Dermis microvascular lymphatic vessel endothelial cell (primary cell): ENCODE measurements at regions not wholly inside any gene's neighbourhood (a gene's known extent, or its start where the extent isn't known, plus 50 kb on each side); places are given as distances from the start of the nearest gene placed in this dataset.
"Not testable (repeated sequence)": the region's sequence is repeated elsewhere in the genome, so short reads cannot be mapped to it uniquely, and the experiment has no call there.

Experiments used
- DNase-seq, 2 donors: peaks; one replicate each; pipeline versions ENCODE4 v3.0.0 to v3.0.0-alpha.2; 2010; ENCODE audit warnings: low read depth in 2 of 2

GRCh38 chr4:26044983-26045382, 131.0 kb downstream of the SMIM20 start:
- no peak for DNase-seq

- DNase-seq, result no peak
Observed at GRCh38 chr4:26047795-26048194, 133.8 kb downstream of the SMIM20 start.

DNA sequence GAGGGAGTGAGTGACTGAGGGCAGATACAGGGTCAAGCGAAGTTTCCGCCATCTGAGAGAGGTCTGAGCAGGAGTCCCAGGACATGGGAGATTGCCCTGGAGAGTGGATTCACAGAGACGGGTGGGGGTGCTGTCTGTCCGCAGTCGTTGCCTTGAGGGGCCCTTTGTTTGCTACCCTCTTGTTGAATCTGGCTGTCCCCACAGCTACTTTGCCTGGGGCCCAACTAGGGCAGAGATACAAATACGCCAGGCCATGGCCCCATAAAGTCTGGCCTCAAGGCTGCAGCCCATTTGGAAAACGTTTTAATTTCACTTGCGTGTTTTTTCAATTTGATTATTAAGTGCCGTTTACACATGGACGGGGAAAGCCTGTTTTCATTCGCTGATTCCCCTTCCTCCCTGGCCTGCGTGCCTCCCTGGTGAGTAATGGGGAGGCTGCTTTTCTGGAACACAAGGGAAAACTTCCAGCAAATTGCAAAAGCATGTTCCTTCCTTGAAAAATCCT, 134.4 kb downstream of the SMIM20 start:
- DNase-seq, result peak in 1 of 2 donors; percentile 38

DNA sequence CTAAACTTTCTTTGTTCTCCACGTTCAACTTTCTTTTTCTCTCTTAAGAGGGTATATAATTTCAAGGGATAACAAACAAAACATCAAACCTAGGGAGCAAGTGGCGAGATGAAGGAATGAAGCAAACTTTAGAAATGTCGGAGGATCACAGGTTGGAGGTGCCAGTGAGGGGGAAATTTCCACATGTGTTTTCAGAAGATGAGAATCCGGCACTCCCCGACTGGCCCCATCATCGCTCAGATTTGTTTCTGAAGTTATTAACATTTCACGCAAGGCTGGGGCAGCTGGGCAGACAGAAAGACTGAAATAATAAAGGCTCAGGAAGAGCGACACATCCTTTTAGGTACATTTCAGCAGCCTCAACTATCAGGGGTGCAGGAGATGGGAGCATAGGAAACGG, 134.9 kb downstream of the SMIM20 start:
- no peak for DNase-seq

DNA sequence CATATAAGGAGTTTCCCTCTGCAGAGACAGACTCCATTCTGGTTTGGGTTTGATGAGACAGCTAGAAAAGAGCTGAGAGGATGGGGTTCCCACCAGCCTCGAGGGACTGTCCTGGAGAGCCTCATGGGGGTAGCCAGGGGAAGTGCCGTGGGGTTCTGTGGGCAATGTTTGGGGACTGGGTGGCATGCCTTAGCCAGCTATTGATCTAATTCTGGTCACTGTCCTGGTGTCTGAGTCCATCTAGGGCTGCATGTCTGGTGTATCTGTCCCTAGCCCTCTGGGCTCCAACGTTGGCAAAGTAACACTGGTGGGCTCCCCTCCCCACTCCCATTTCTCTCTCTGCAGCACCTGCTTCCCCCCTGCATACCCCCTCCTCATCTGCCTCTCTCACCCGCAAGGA, 135.4 kb downstream of the SMIM20 start:
- no peak for DNase-seq

DNA sequence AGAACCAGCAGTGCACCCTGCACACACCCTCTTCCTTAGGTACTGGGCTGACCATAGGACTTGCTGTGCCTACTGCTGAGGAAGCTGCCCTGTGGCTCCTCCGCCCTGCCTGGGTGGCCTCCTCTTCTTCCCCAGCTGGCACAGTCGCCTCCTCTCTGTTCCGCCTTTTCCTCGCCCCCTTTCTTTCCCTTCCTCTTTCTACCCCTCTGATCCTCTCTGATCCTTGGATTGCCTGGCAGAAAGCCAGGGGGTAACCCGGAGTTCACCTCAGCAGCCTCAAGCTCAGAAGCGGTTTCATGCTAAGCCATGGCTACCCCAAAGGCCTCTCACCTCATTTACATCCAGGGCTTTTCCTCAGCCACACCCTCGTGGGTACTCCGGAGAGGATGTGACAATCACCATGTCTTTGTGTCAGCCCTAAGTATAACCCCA, 136.2 kb downstream of the SMIM20 start:
- no peak for DNase-seq

DNA sequence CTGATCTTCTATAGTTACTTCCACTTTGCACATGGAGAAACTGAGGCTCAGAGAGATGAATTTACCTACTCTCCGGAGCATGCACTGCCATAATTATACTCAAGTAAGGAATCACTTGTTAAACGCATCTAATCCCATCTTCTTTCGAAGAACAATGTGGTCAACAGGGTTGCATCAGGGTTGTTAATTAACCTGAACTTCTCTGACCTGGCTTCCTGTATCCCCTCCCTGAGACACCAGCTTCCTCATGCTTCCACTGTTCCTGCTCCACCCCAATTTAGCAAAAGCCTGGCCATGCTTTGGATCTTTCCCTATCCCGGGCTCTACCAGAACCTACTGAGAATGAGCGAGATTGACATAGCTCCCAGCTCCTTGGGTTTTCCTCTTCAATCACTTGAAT, 136.7 kb downstream of the SMIM20 start:
- DNase-seq, result no peak

- no peak for DNase-seq
Observed at GRCh38 chr4:26051240-26051639, 137.2 kb downstream of the SMIM20 start.

DNA sequence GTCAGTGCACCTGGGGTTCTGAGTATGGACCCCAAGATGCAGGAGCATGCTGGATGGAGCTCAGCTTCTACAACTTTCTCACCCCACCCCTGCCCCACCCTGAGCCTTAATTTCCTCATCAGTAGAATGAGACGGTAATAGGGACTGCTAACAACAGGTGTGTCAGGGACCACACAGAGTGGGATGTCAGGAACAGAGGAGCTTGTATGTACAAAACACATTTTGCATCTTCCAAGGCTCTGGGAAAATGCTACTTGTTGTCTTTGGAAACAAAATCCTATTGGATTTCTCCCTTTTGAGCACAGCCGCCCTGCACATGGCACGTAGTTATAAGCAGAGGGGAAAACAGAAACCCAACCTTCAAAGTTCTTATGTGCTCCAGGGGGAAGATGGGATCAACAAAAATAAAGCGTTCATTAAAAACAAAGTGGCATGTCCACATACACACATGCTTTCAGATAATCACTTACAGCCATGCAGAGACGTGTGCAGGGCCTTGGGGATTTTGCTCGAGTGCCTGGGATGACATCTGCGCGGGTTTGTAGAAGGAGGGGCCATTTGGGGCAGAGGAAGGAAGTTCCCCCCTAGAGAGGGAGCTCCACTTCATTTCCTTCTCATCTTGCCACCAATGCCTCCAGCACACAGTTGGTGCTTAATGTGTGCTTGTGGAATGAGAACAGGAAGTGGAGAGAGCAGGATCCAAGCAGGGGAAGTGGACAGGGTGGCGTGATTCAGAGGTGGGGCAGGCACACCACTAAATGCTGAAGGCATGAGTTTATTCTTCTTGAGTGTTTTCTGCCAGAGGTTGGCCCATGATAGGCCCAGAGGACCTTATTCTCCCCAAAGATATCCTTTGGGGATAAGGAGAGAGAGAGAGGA, 138.9 kb downstream of the SMIM20 start:
- no peak for DNase-seq

DNA sequence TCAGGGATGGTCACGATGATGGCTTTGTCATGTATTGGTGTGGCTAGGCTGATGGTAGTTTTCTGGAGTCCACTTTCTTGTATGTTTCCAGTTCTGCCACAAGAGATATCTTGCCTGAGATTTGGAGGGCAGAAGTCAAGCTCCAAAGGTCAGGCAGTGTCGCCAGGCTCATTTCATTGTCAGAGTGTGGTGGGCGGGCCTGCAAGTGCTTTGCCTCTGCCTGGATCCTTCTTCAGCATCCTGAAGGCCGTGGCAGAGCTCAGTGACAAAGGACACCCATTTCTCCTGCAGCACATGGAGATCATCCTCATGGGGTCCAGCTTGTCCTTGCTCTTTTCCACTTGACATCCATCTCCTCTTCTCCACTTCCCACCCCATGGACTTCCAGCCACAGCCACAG, 139.7 kb downstream of the SMIM20 start:
- DNase-seq, result no peak

GRCh38 chr4:26055855-26056254, 141.8 kb downstream of the SMIM20 start:
- DNase-seq, result no peak

- no peak for DNase-seq
Observed at GRCh38 chr4:26056406-26056805, 142.4 kb downstream of the SMIM20 start.

DNA sequence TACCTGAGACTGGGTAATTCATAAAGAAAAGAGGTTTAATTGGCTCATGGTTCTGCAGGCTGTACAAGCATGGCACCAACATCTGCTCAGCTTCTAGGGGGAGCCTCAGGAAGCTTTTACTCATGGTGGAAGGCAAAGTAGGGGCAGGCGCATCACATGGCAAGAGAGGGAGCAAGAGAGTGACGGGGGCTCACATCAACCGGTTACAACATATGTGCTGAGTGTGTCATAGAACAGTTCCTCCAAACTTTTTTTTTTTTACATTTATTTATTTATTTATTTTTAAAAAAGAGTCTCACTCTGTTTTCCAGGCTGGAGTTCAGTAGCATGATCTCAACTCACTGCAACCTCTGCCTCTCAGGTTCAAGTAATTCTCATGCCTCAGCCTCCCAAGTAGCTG, 143.8 kb downstream of the SMIM20 start:
- DNase-seq, result not testable (repeated sequence)

GRCh38 chr4:26058537-26058936, 144.5 kb downstream of the SMIM20 start:
- DNase-seq, result peak in 1 of 2 donors; percentile 4

GRCh38 chr4:26059391-26060154, 145.6 kb downstream of the SMIM20 start:
- DNase-seq, result no peak

- no peak for DNase-seq
Observed at GRCh38 chr4:26060286-26060685, 146.3 kb downstream of the SMIM20 start.

DNA sequence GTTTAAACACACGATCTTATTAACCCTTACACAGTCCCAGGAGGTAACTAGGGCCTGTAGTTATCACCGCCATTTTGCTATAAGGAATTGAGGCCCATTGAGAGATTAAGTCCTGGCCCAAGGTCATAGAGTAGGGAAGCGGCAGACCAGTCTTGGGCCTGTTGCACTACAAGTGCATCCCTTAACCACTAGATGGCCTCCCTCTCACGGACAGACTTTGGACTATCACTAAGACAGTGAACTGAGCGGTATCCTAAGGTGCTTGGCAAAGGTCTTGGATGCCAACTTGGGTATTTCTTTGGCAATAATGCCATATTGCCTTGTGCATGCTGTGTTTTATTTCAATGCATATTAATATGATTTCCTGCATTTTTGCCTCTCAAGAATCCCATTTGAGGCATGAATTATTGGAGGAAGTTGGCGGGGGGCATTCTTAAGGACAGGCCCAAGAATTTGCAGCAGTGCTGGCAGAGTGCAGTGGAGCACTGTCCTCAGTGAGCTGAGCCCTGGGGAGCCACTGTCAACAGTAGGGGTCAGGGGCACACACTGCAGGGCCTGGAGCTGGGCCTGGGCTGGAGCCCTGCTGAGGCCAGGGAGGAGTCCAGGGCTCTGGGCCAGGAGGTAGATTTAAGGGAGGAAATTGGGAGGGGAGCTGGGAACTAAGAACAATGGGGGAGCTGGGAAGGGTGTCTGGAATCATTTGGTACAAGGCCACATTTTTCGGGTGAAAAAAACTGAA, 147.4 kb downstream of the SMIM20 start:
- DNase-seq, result peak; percentile 7 to 39

GRCh38 chr4:26062215-26062614, 148.2 kb downstream of the SMIM20 start:
- DNase-seq, result peak in 1 of 2 donors; percentile 3

GRCh38 chr4:26064009-26064408, 150.0 kb downstream of the SMIM20 start:
- DNase-seq, result not testable (repeated sequence)

- no peak for DNase-seq
Observed at GRCh38 chr4:26065833-26066232, 151.8 kb downstream of the SMIM20 start.

DNA sequence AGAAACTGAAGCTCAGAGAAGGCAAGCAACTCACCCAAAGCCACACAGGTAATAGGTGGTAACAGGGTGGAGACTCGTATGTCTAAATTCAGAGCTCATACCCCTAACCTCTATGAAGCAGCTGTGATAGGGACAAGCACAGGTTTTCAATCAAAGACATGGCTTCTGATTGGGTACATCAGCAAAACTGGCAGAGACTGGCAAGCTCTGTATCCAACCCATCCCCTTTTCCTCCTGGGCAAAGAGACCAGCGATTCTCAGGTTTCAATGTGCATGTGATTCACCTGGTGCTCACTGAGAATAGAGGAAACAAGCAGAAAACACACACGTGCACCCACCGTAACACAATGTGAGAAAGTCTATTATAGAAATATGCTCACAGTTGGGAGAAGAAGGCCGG, 153.0 kb downstream of the SMIM20 start:
- DNase-seq, result no peak

- peak; percentile 19 to 29 for DNase-seq
Observed at GRCh38 chr4:26069218-26069617, 155.2 kb downstream of the SMIM20 start.
